ENCODE measurements at regions not wholly inside any gene's neighbourhood (a gene's known extent, or its start where the extent isn't known, plus 50 kb on each side); places are given as distances from the start of the nearest gene placed in this dataset.

DNA sequence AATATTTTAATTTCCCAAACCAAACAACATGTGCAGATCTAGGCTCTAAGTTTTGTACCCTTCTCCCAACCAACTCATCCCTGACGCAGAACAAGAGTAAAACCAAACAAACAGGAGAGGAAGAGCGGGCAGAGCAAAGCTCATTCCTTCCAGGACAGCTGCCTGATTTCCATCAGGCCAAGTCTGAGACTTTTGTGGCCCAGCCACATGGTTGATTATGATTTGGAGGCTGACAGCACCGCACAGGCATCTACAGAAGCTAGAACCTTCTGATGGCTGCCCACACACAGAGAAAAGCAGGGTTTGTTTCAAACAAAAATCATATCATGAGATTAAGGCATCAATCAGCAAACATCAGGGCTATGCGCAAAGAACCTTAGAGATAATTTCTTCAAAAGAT lies 262.6 kb downstream of the TNS1 start:
- Histone ChIP-seq H3K4me3 (no peak overlapping the region), H3K27ac (no peak overlapping the region), H3K36me3 (ENCODE audit: insufficient read depth, low read length) (no peaks in the 10 kb centered on the region), H3K9me3 (ENCODE audit: low read depth, low read length) (no peaks in the 10 kb centered on the region), H3K9ac (ENCODE audit: insufficient read length) (no peak overlapping the region)
- TF ChIP-seq FOXP2 (optimal IDR thresholded peaks at IDR 0.05; ENCODE audit: control extremely low read depth, extremely low read length, insufficient read depth) (no peak), POLR2AphosphoS5 (IDR thresholded peaks at IDR 0.05; ENCODE audit: borderline replicate concordance, low read depth, low read length) (no peak), EZH2 (IDR thresholded peaks at IDR 0.05) (no peak)
- DNase-seq (ENCODE audit: low read depth, low spot score), result no peak

DNA sequence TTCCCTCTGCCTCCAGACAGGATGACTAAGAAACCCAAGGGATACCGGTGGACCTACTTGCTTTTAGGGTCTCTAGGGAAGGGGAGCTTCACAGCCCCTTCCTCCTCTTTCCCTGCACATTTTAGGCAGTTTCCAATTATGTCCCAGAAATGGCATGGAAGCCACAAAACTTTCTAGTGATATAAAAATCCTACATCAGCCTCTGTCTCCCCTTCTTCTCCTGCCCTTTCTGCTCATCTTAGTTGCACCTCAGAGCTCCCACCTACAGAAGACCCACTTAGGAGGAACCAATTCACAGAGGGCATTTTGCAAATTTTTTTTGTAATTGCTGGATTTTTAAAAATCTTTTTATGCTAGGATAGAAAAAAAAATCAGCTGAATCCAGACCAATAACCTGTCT lies 263.1 kb downstream of the TNS1 start:
- H3K36me3 ChIP-seq (ENCODE audit: insufficient read depth, low read length), result no peaks in the 10 kb centered on the region
- H3K27ac ChIP-seq, result no peak overlapping the region
- no peak overlapping the region for H3K4me3 ChIP-seq
- DNase-seq (ENCODE audit: low read depth, low spot score), result no peak
- TF ChIP-seq FOXP2 (optimal IDR thresholded peaks at IDR 0.05; ENCODE audit: control extremely low read depth, extremely low read length, insufficient read depth) (no peak), EZH2 (IDR thresholded peaks at IDR 0.05) (no peak), POLR2AphosphoS5 (IDR thresholded peaks at IDR 0.05; ENCODE audit: borderline replicate concordance, low read depth, low read length) (no peak)
- H3K9ac ChIP-seq (ENCODE audit: insufficient read length), result no peak overlapping the region
- H3K9me3 ChIP-seq (ENCODE audit: low read depth, low read length), result no peaks in the 10 kb centered on the region

DNA sequence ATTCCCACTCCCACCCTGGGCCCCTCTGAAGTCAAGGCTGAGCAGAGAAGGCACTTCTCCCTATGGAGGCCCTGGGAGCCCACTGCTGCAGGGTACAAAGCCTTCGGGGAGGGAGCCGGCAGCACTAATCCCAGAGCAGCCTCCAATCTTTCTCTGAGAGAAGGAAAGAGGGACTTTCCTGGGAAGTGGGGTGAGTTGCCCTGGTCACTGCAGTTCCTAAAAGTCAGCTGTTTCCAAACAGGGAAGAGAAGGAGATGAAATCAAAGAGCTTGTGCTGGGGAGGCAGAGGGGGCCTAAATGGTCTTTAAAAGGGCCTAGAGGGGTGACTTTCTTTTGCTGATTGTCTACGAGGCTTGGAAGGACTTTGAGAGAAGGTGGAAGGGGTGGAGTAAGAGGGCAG lies 264.7 kb downstream of the TNS1 start:
- no peak for DNase-seq (ENCODE audit: low read depth, low spot score)
- Histone ChIP-seq H3K36me3 (ENCODE audit: insufficient read depth, low read length) (no peaks in the 10 kb centered on the region), H3K9ac (ENCODE audit: insufficient read length) (no peak overlapping the region), H3K27ac (no peak overlapping the region), H3K9me3 (ENCODE audit: low read depth, low read length) (no peaks in the 10 kb centered on the region), H3K4me3 (no peak overlapping the region)
- TF ChIP-seq EZH2 (IDR thresholded peaks at IDR 0.05) (no peak), POLR2AphosphoS5 (IDR thresholded peaks at IDR 0.05; ENCODE audit: borderline replicate concordance, low read depth, low read length) (no peak), FOXP2 (optimal IDR thresholded peaks at IDR 0.05; ENCODE audit: control extremely low read depth, extremely low read length, insufficient read depth) (no peak)

DNA sequence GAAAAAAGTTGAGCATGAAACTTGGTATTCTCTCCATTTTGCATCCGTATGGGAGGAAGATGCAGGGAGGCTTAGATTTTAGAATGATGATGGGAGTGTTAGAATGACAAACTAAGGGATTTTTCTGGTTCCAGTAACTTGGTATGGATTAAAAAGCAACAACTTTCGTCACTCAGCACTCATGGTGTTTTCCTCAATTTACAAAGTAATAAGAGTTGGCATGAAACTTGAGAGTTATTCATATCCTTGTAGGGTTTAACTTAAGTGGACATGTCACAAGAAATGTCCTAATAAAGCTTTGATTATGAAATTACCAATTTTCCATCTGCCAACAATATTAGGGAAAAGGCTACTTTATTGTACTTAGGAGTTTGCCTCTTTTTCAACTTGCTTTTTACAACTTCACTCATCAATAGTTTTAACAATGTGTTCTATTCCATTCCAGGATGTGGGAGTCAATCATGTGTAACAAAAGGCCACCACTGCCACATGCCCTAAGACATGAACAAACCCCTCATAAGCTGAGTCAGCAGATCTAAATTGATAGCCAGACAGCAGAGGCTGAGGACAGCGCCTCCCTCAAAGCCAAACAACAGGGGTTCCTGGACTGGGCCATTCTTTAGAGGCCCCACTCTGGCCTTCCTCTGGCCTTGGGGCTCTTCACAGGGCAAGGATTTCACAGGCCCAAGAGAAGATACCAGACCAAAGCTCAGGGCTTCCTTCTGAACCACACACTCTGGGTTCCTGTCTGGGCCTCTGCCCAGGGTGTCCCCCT lies 265.8 kb downstream of the TNS1 start:
- no peaks in the 10 kb centered on the region for H3K36me3 ChIP-seq (ENCODE audit: insufficient read depth, low read length)
- H3K9ac ChIP-seq (ENCODE audit: insufficient read length), result no peak overlapping the region
- H3K27ac ChIP-seq, result no peak overlapping the region
- H3K4me3 ChIP-seq, result no peak overlapping the region
- TF ChIP-seq FOXP2 (optimal IDR thresholded peaks at IDR 0.05; ENCODE audit: control extremely low read depth, extremely low read length, insufficient read depth), result no peak
- no peak for TF ChIP-seq EZH2 (IDR thresholded peaks at IDR 0.05)
- no peak for TF ChIP-seq POLR2AphosphoS5 (IDR thresholded peaks at IDR 0.05; ENCODE audit: borderline replicate concordance, low read depth, low read length)
- DNase-seq (ENCODE audit: low read depth, low spot score), result no peak
- no peaks in the 10 kb centered on the region for H3K9me3 ChIP-seq (ENCODE audit: low read depth, low read length)

- Histone ChIP-seq H3K4me3 (no peak overlapping the region), H3K27ac (no peak overlapping the region), H3K36me3 (ENCODE audit: insufficient read depth, low read length) (no peaks in the 10 kb centered on the region), H3K9ac (ENCODE audit: insufficient read length) (no peak overlapping the region), H3K9me3 (ENCODE audit: low read depth, low read length) (no peaks in the 10 kb centered on the region)
- no peak for DNase-seq (ENCODE audit: low read depth, low spot score)
- TF ChIP-seq FOXP2 (optimal IDR thresholded peaks at IDR 0.05; ENCODE audit: control extremely low read depth, extremely low read length, insufficient read depth) (no peak), EZH2 (IDR thresholded peaks at IDR 0.05) (no peak), POLR2AphosphoS5 (IDR thresholded peaks at IDR 0.05; ENCODE audit: borderline replicate concordance, low read depth, low read length) (no peak)
These were observed 266.9 kb downstream of the TNS1 start for GRCh38 chr2:217735899-217736298.

DNA sequence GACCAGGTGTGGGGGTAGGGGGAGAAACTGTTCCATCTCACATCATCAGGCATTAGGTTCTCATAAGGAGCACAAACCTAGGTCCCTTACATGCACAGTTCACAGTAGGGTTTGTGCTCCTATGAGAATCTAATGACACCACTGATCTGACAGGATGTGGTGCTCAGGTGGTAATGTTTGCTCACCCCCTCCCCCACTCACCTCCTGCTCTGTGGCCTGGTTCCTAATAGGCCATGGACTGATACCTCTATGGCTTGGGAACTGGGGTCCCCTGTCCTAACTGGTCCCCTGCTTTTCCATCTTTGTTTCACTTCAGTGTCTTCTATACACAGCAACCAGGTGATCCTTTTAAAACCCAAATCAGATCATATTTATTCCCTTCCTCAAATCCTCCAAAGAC lies 267.8 kb downstream of the TNS1 start:
- Histone ChIP-seq H3K36me3 (ENCODE audit: insufficient read depth, low read length) (no peaks in the 10 kb centered on the region), H3K9ac (ENCODE audit: insufficient read length) (no peak overlapping the region), H3K27ac (no peak overlapping the region), H3K4me3 (no peak overlapping the region), H3K9me3 (ENCODE audit: low read depth, low read length) (no peaks in the 10 kb centered on the region)
- TF ChIP-seq POLR2AphosphoS5 (IDR thresholded peaks at IDR 0.05; ENCODE audit: borderline replicate concordance, low read depth, low read length) (no peak), EZH2 (IDR thresholded peaks at IDR 0.05) (no peak), FOXP2 (optimal IDR thresholded peaks at IDR 0.05; ENCODE audit: control extremely low read depth, extremely low read length, insufficient read depth) (no peak)
- no peak for DNase-seq (ENCODE audit: low read depth, low spot score)

GRCh38 chr2:217733461-217733860 lies 269.3 kb downstream of the TNS1 start:
- no peak for DNase-seq (ENCODE audit: low read depth, low spot score)
- TF ChIP-seq POLR2AphosphoS5 (IDR thresholded peaks at IDR 0.05; ENCODE audit: borderline replicate concordance, low read depth, low read length) (no peak), EZH2 (IDR thresholded peaks at IDR 0.05) (no peak), FOXP2 (optimal IDR thresholded peaks at IDR 0.05; ENCODE audit: control extremely low read depth, extremely low read length, insufficient read depth) (no peak)
- Histone ChIP-seq H3K36me3 (ENCODE audit: insufficient read depth, low read length) (no peaks in the 10 kb centered on the region), H3K9ac (ENCODE audit: insufficient read length) (no peak overlapping the region), H3K9me3 (ENCODE audit: low read depth, low read length) (no peaks in the 10 kb centered on the region), H3K4me3 (no peak overlapping the region), H3K27ac (no peak overlapping the region)

DNA sequence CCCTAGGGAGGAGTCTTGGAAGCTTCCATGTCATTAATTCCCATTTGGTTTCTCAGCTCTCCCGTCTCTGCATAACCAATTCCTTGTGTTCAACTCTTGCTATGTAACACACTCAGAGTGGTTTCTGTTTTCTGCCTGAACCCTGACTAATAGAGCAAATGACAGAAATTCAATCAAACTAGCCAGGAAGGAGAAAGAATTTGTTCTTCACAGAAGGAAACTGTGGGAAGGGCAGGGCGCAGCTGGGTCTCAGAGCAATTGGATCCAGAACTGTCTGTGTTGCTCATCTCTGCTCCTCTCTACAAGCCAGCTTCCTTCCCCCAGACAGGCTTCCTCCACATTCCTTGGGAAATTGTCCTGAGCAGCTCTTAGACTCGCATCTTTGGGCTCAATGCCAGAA lies 269.8 kb downstream of the TNS1 start:
- TF ChIP-seq FOXP2 (optimal IDR thresholded peaks at IDR 0.05; ENCODE audit: control extremely low read depth, extremely low read length, insufficient read depth) (no peak), EZH2 (IDR thresholded peaks at IDR 0.05) (no peak), POLR2AphosphoS5 (IDR thresholded peaks at IDR 0.05; ENCODE audit: borderline replicate concordance, low read depth, low read length) (no peak)
- Histone ChIP-seq H3K27ac (no peak overlapping the region), H3K36me3 (ENCODE audit: insufficient read depth, low read length) (no peaks in the 10 kb centered on the region), H3K9ac (ENCODE audit: insufficient read length) (no peak overlapping the region), H3K4me3 (no peak overlapping the region), H3K9me3 (ENCODE audit: low read depth, low read length) (no peaks in the 10 kb centered on the region)
- DNase-seq (ENCODE audit: low read depth, low spot score), result no peak

GRCh38 chr2:217731805-217732204 lies 271.0 kb downstream of the TNS1 start:
- H3K27ac ChIP-seq, result no peak overlapping the region
- no peaks in the 10 kb centered on the region for H3K36me3 ChIP-seq (ENCODE audit: insufficient read depth, low read length)
- H3K9ac ChIP-seq (ENCODE audit: insufficient read length), result no peak overlapping the region
- no peaks in the 10 kb centered on the region for H3K9me3 ChIP-seq (ENCODE audit: low read depth, low read length)
- no peak for TF ChIP-seq FOXP2 (optimal IDR thresholded peaks at IDR 0.05; ENCODE audit: control extremely low read depth, extremely low read length, insufficient read depth)
- TF ChIP-seq POLR2AphosphoS5 (IDR thresholded peaks at IDR 0.05; ENCODE audit: borderline replicate concordance, low read depth, low read length), result no peak
- TF ChIP-seq EZH2 (IDR thresholded peaks at IDR 0.05), result no peak
- no peak overlapping the region for H3K4me3 ChIP-seq
- DNase-seq (ENCODE audit: low read depth, low spot score), result no peak

Data from SK-N-MC (cell line).